ENCODE measurements at regions not wholly inside any gene's neighbourhood (a gene's known extent, or its start where the extent isn't known, plus 50 kb on each side); places are given as distances from the start of the nearest gene placed in this dataset.
A peak's percentile ranks its signal among the peaks of the same experiment; 100 is the strongest.

DNA sequence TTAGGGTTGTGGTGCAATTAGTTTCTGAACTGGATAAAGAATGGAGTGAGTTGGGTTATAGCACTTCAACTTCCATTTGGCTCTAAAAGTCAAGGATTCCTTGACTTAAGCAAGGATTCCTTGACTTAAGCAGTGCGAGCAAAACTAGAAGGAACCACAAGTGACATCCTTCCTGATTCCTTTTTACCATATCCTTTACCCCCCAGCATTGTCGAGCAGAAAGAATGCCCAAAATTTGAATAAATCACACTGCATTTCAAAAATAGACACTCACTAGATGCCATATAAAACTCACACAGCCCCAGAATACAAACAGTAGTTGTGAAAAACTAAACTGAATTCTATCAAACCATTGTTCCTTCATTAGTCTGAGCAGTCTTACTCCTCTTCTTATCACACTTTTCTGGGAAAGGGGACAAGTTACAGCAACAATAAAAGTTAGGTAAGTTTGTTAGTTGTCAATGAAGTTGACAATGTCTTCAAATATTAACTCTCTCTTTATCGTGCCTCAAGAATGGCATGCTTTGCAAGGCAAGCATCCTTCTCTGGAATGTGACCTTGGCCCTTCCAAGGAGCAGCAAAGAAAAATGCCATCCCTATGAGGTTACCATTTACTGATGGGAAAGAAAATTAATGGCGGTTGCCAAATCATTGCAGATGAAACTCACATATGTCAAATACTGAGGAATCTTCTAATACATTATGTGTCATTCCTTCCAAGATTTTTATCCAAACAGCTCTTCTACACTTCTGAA lies 273.3 kb upstream of the ANKRD55 start:
- Mint-ChIP-seq H3K36me3 (no peaks in the 10 kb centered on the region), H3K9me3 (no peaks in the 10 kb centered on the region), H3K4me1 (peaks cover 8 to 15% (median 10%) of the 10 kb centered on the region in 3 donors), H3K27me3 (no peaks in the 10 kb centered on the region), H3K4me3 (no peak overlapping the region), H3K27ac (no peak overlapping the region)
- Histone ChIP-seq H3K4me1 (ENCODE audit: control insufficient read depth in 1 of 2, extremely low read depth in 1 of 2, insufficient read depth in 2 of 2, low read length in 2 of 2) (peaks cover 3 to 7% of the 10 kb centered on the region in 2 experiments), H3K4me3 (ENCODE audit: control insufficient read depth in 1 of 2, extremely low read depth in 1 of 2, low read length in 1 of 2) (no peak overlapping the region), H3K36me3 (ENCODE audit: control insufficient read depth in 2 of 2, extremely low read depth in 1 of 2, insufficient read depth in 1 of 2, low read length in 1 of 2) (no peaks in the 10 kb centered on the region), H3K27me3 (replicated peaks in 1 of 2; ENCODE audit: control insufficient read depth in 2 of 2, extremely low read depth in 1 of 2, insufficient read depth in 2 of 2, low read length in 1 of 2) (no peaks in the 10 kb centered on the region), H3K9me3 (no peaks in the 10 kb centered on the region), H3K27ac (ENCODE audit: low read length) (no peak overlapping the region)
- 100% methylated on average over 1 of the region's 4 CpGs for WGBS (ENCODE audit: insufficient coverage)
- ATAC-seq (replicated peaks in 1 of 4) (no peak), DNase-seq (no peak)
- CTCF ChIA-PET, result no interaction called here
- POLR2A ChIA-PET, result no interaction called here

- POLR2A ChIA-PET, result interaction anchor here in 1 of 2 donors (0.5 kb wide), 1 partner anchor 499 kb away, joined by 3 read pairs; no protein-coding TSS in a partner anchor
- H3K9me3 Mint-ChIP-seq, result no peaks in the 10 kb centered on the region
- no peak overlapping the region for H3K27ac Mint-ChIP-seq
- no peaks in the 10 kb centered on the region for H3K27me3 Mint-ChIP-seq
- Histone ChIP-seq H3K9me3 (no peaks in the 10 kb centered on the region), H3K27ac (ENCODE audit: low read length) (no peak overlapping the region), H3K4me1 (ENCODE audit: control insufficient read depth in 1 of 2, extremely low read depth in 1 of 2, insufficient read depth in 2 of 2, low read length in 2 of 2) (peaks cover 3 to 7% of the 10 kb centered on the region in 2 experiments), H3K4me3 (ENCODE audit: control insufficient read depth in 1 of 2, extremely low read depth in 1 of 2, low read length in 1 of 2) (no peak overlapping the region), H3K27me3 (replicated peaks in 1 of 2; ENCODE audit: control insufficient read depth in 2 of 2, extremely low read depth in 1 of 2, insufficient read depth in 2 of 2, low read length in 1 of 2) (no peaks in the 10 kb centered on the region), H3K36me3 (ENCODE audit: control insufficient read depth in 2 of 2, extremely low read depth in 1 of 2, insufficient read depth in 1 of 2, low read length in 1 of 2) (no peaks in the 10 kb centered on the region)
- CTCF ChIA-PET, result no interaction called here
- WGBS (ENCODE audit: insufficient coverage), result 90% methylated on average over 2 of the region's 3 CpGs
- no peaks in the 10 kb centered on the region for H3K36me3 Mint-ChIP-seq
- no peak overlapping the region for H3K4me3 Mint-ChIP-seq
- no peak for DNase-seq
- peaks cover 10 to 20% (median 14%) of the 10 kb centered on the region in 3 donors for H3K4me1 Mint-ChIP-seq
- no peak for ATAC-seq (replicated peaks in 1 of 4)
Measured at GRCh38 chr5:56503929-56504328, 270.8 kb upstream of the ANKRD55 start.

DNA sequence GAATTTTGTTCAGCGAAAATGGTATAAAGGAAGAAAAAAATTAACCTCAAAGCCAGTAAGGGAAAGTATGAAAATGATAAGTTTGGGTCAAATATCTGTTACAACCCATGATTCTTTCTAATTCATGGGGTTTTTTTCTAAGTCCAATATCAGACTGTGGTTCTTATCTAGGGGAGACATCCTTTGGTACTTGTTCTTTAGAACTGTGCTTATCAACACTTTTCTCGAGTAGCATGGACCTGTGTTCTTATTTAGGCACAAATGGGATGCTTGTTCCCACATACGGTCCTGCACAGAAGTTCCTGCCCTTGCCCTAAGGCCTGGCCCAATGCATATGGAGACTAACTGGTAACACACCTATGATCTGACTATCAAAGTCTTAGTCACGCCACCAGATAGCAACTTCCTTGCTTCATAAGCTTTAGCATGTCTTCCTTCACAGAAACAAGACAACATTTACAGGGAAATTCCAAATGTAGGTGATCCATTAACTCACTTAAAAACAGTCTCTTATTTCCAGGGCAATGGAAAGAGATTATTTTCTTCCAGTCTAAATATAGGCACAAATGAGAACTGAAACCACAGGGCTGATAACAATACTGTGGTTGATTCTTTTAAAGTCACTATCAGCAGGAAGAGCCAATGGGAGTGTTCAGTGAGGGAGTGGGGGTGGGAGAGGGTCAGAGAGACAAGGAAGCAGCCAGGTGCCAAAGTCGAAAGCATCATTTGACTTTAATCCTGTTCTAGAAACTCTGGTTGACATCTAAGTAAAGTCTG lies 268.8 kb upstream of the ANKRD55 start:
- Histone ChIP-seq H3K27ac (ENCODE audit: low read length) (no peak overlapping the region), H3K9me3 (no peaks in the 10 kb centered on the region), H3K4me3 (ENCODE audit: control insufficient read depth in 1 of 2, extremely low read depth in 1 of 2, low read length in 1 of 2) (no peak overlapping the region), H3K4me1 (ENCODE audit: control insufficient read depth in 1 of 2, extremely low read depth in 1 of 2, insufficient read depth in 2 of 2, low read length in 2 of 2) (peaks cover 5 to 10% of the 10 kb centered on the region in 2 experiments), H3K36me3 (ENCODE audit: control insufficient read depth in 2 of 2, extremely low read depth in 1 of 2, insufficient read depth in 1 of 2, low read length in 1 of 2) (no peaks in the 10 kb centered on the region), H3K27me3 (replicated peaks in 1 of 2; ENCODE audit: control insufficient read depth in 2 of 2, extremely low read depth in 1 of 2, insufficient read depth in 2 of 2, low read length in 1 of 2) (no peaks in the 10 kb centered on the region)
- H3K36me3 Mint-ChIP-seq, result no peaks in the 10 kb centered on the region
- DNase-seq (peak in 1 of 35 experiments; percentile 13), ATAC-seq (replicated peaks in 1 of 4) (peak in 2 of 4 experiments; percentile 45 to 46)
- peaks cover 13 to 23% (median 18%) of the 10 kb centered on the region in 3 donors for H3K4me1 Mint-ChIP-seq
- POLR2A ChIA-PET, result no interaction called here
- 47% methylated on average over 3 of the region's 5 CpGs for WGBS (ENCODE audit: insufficient coverage)
- CTCF ChIA-PET, result no interaction called here
- no peaks in the 10 kb centered on the region for H3K27me3 Mint-ChIP-seq
- no peaks in the 10 kb centered on the region for H3K9me3 Mint-ChIP-seq
- peak overlapping the region; percentile 74 to 82 for H3K27ac Mint-ChIP-seq
- H3K4me3 Mint-ChIP-seq, result no peak overlapping the region

DNA sequence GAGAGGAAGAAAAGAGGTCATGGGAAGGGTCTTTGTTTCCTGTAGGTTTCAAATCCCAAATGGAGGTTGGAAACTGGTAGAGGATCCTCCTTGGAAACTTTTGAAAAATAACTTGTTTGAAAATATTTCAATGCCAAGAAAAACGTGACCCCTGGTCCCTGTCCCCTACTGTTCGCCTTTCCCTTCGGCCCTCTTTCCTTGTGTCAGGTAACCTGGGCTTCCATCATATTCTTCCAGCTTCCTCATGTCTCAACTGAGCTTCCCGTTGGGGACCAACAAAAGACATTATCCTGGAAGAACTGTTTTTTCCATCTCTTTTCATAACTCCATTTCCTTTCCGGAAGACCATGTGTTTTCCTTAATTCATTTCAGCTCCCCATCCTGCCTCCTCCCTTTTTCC lies 266.8 kb upstream of the ANKRD55 start:
- CTCF ChIA-PET, result no interaction called here
- no peaks in the 10 kb centered on the region for H3K36me3 Mint-ChIP-seq
- WGBS (ENCODE audit: insufficient coverage), result 98% methylated on average over 5 of the region's 5 CpGs
- DNase-seq (no peak), ATAC-seq (replicated peaks in 1 of 4) (no peak)
- H3K4me1 ChIP-seq (ENCODE audit: control insufficient read depth in 1 of 2, extremely low read depth in 1 of 2, insufficient read depth in 2 of 2, low read length in 2 of 2), result peaks cover 6 to 16% of the 10 kb centered on the region in 2 experiments
- H3K9me3 ChIP-seq, result no peaks in the 10 kb centered on the region
- H3K27ac Mint-ChIP-seq, result no peak overlapping the region
- no peaks in the 10 kb centered on the region for H3K27me3 ChIP-seq (replicated peaks in 1 of 2; ENCODE audit: control insufficient read depth in 2 of 2, extremely low read depth in 1 of 2, insufficient read depth in 2 of 2, low read length in 1 of 2)
- peaks cover 20 to 34% (median 26%) of the 10 kb centered on the region in 3 donors for H3K4me1 Mint-ChIP-seq
- POLR2A ChIA-PET, result no interaction called here
- no peak overlapping the region for H3K27ac ChIP-seq (ENCODE audit: low read length)
- no peaks in the 10 kb centered on the region for H3K36me3 ChIP-seq (ENCODE audit: control insufficient read depth in 2 of 2, extremely low read depth in 1 of 2, insufficient read depth in 1 of 2, low read length in 1 of 2)
- no peaks in the 10 kb centered on the region for H3K27me3 Mint-ChIP-seq
- H3K4me3 Mint-ChIP-seq, result no peak overlapping the region
- H3K4me3 ChIP-seq (ENCODE audit: control insufficient read depth in 1 of 2, extremely low read depth in 1 of 2, low read length in 1 of 2), result no peak overlapping the region
- no peaks in the 10 kb centered on the region for H3K9me3 Mint-ChIP-seq

GRCh38 chr5:56499491-56499890 lies 266.4 kb upstream of the ANKRD55 start:
- no peak overlapping the region for H3K4me3 ChIP-seq (ENCODE audit: control insufficient read depth in 1 of 2, extremely low read depth in 1 of 2, low read length in 1 of 2)
- H3K36me3 Mint-ChIP-seq, result no peaks in the 10 kb centered on the region
- H3K9me3 ChIP-seq, result no peaks in the 10 kb centered on the region
- DNase-seq (no peak), ATAC-seq (replicated peaks in 1 of 4) (no peak)
- H3K36me3 ChIP-seq (ENCODE audit: control insufficient read depth in 2 of 2, extremely low read depth in 1 of 2, insufficient read depth in 1 of 2, low read length in 1 of 2), result no peaks in the 10 kb centered on the region
- H3K27ac ChIP-seq (ENCODE audit: low read length), result no peak overlapping the region
- H3K4me1 Mint-ChIP-seq, result peaks cover 20 to 34% (median 26%) of the 10 kb centered on the region in 3 donors
- no peaks in the 10 kb centered on the region for H3K27me3 ChIP-seq (replicated peaks in 1 of 2; ENCODE audit: control insufficient read depth in 2 of 2, extremely low read depth in 1 of 2, insufficient read depth in 2 of 2, low read length in 1 of 2)
- 83% methylated on average over 2 of the region's 4 CpGs for WGBS (ENCODE audit: insufficient coverage)
- ChIA-PET POLR2A (no interaction called here), CTCF (no interaction called here)
- H3K27me3 Mint-ChIP-seq, result no peaks in the 10 kb centered on the region
- no peaks in the 10 kb centered on the region for H3K9me3 Mint-ChIP-seq
- peaks cover 6 to 16% of the 10 kb centered on the region in 2 experiments for H3K4me1 ChIP-seq (ENCODE audit: control insufficient read depth in 1 of 2, extremely low read depth in 1 of 2, insufficient read depth in 2 of 2, low read length in 2 of 2)
- no peak overlapping the region for H3K27ac Mint-ChIP-seq
- no peak overlapping the region for H3K4me3 Mint-ChIP-seq

GRCh38 chr5:56498759-56499395 lies 265.7 kb upstream of the ANKRD55 start:
- Mint-ChIP-seq H3K36me3 (no peaks in the 10 kb centered on the region), H3K27me3 (no peaks in the 10 kb centered on the region), H3K4me3 (no peak overlapping the region), H3K27ac (no peak overlapping the region), H3K4me1 (peaks cover 20 to 34% (median 26%) of the 10 kb centered on the region in 3 donors), H3K9me3 (no peaks in the 10 kb centered on the region)
- no peak for ATAC-seq (replicated peaks in 1 of 4)
- Histone ChIP-seq H3K36me3 (ENCODE audit: control insufficient read depth in 2 of 2, extremely low read depth in 1 of 2, insufficient read depth in 1 of 2, low read length in 1 of 2) (no peaks in the 10 kb centered on the region), H3K27ac (ENCODE audit: low read length) (no peak overlapping the region), H3K9me3 (no peaks in the 10 kb centered on the region), H3K4me3 (ENCODE audit: control insufficient read depth in 1 of 2, extremely low read depth in 1 of 2, low read length in 1 of 2) (no peak overlapping the region), H3K27me3 (replicated peaks in 1 of 2; ENCODE audit: control insufficient read depth in 2 of 2, extremely low read depth in 1 of 2, insufficient read depth in 2 of 2, low read length in 1 of 2) (no peaks in the 10 kb centered on the region), H3K4me1 (ENCODE audit: control insufficient read depth in 1 of 2, extremely low read depth in 1 of 2, insufficient read depth in 2 of 2, low read length in 2 of 2) (peaks cover 6 to 16% of the 10 kb centered on the region in 2 experiments)
- ChIA-PET CTCF (no interaction called here), POLR2A (no interaction called here)
- no peak for DNase-seq
- WGBS (ENCODE audit: insufficient coverage), result 94% methylated on average over 14 of the region's 24 CpGs
